GM12892 (cell line): ENCODE measurements at regions not wholly inside any gene's neighbourhood (a gene's known extent, or its start where the extent isn't known, plus 50 kb on each side); places are given as distances from the start of the nearest gene placed in this dataset.

ENCODE experiments used
- POLR2AphosphoS5 ChIP-seq: IDR thresholded peaks from 2 replicates; pipeline ENCODE4 v1.6.1; 2011; ENCODE audit warnings: low read depth, low read length, control low read depth
- TAF1 ChIP-seq: IDR thresholded peaks from 2 replicates; pipeline ENCODE4 v1.6.1; 2011; ENCODE audit warnings: low read depth, mild to moderate bottlenecking, control low read depth, low read length, borderline replicate concordance

DNA sequence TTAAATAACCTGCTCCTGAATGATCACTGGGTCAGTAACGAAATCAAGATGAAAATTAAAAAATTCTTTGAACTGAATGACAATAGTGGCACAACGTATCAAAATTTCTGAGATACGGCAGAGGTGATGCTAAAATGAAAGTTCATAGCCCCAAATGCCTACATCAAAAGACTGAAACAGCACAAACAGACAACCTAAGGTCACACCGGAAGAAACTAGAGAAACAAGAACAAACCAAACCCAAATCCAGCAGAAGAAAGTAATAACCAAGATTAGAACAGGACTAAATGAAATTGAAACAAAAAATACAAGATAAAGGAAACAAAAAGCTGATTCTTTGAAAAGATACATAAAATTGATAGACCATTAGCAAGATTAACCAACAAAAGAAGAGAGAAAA is 324.1 kb downstream of the RBM26 start:
- TF ChIP-seq TAF1 (no peak), POLR2AphosphoS5 (no peak)
